ENCODE measurements at regions not wholly inside any gene's neighbourhood (a gene's known extent, or its start where the extent isn't known, plus 50 kb on each side); places are given as distances from the start of the nearest gene placed in this dataset.
"Not testable (repeated sequence)": the region's sequence is repeated elsewhere in the genome, so short reads cannot be mapped to it uniquely, and the experiment has no call there.

- Histone ChIP-seq H3K79me2 (ENCODE audit: control insufficient read depth, low read length) (no peaks in the 10 kb centered on the region), H3F3A (ENCODE audit: control insufficient read depth, insufficient read depth) (no peaks in the 10 kb centered on the region), H3K36me3 (ENCODE audit: control insufficient read depth, low read length) (no peaks in the 10 kb centered on the region), H3K4me1 (ENCODE audit: control insufficient read depth, low read length) (no peaks in the 10 kb centered on the region), H3K27me3 (ENCODE audit: control insufficient read depth, low read length) (no peaks in the 10 kb centered on the region), H3K9me2 (replicated peaks; ENCODE audit: control insufficient read depth, low read length) (no peaks in the 10 kb centered on the region), H3K4me2 (ENCODE audit: low read length) (no peak overlapping the region), H3K4me3 (ENCODE audit: low read length) (no peak overlapping the region), H3K27ac (ENCODE audit: low read depth, low read length) (no peak overlapping the region), H4K20me1 (ENCODE audit: control insufficient read depth, insufficient read depth, low read depth, low read length) (no peaks in the 10 kb centered on the region), H3K9me3 (ENCODE audit: control insufficient read depth, insufficient read depth, low read length) (peaks cover 3% of the 10 kb centered on the region; the same call in 1 of the 2 replicates)
- no peak for TF ChIP-seq CTCF (IDR thresholded peaks at IDR 0.05; ENCODE audit: low read depth, low read length, poor library complexity, severe bottlenecking)
- no peak for TF ChIP-seq EZH2phosphoT487 (IDR thresholded peaks at IDR 0.05; ENCODE audit: borderline replicate concordance, low read length)
Observed at GRCh38 chr13:64127856-64128255, 2712.2 kb upstream of the PCDH20 start.

- H3K9me3 ChIP-seq (ENCODE audit: control insufficient read depth, insufficient read depth, low read length) = peaks cover 3% of the 10 kb centered on the region; the same call in 1 of the 2 replicates
- H3K27ac ChIP-seq (ENCODE audit: low read depth, low read length) = no peak overlapping the region
- TF ChIP-seq EZH2phosphoT487 (IDR thresholded peaks at IDR 0.05; ENCODE audit: borderline replicate concordance, low read length) = no peak
- TF ChIP-seq CTCF (IDR thresholded peaks at IDR 0.05; ENCODE audit: low read depth, low read length, poor library complexity, severe bottlenecking) = no peak
- no peaks in the 10 kb centered on the region for H4K20me1 ChIP-seq (ENCODE audit: control insufficient read depth, insufficient read depth, low read depth, low read length)
- no peak overlapping the region for H3K4me2 ChIP-seq (ENCODE audit: low read length)
- no peaks in the 10 kb centered on the region for H3K9me2 ChIP-seq (replicated peaks; ENCODE audit: control insufficient read depth, low read length)
- no peaks in the 10 kb centered on the region for H3F3A ChIP-seq (ENCODE audit: control insufficient read depth, insufficient read depth)
- H3K79me2 ChIP-seq (ENCODE audit: control insufficient read depth, low read length) = no peaks in the 10 kb centered on the region
- H3K4me1 ChIP-seq (ENCODE audit: control insufficient read depth, low read length) = no peaks in the 10 kb centered on the region
- no peak overlapping the region for H3K4me3 ChIP-seq (ENCODE audit: low read length)
- H3K36me3 ChIP-seq (ENCODE audit: control insufficient read depth, low read length) = no peaks in the 10 kb centered on the region
- H3K27me3 ChIP-seq (ENCODE audit: control insufficient read depth, low read length) = no peaks in the 10 kb centered on the region
Observed at GRCh38 chr13:64127192-64127591, 2711.5 kb upstream of the PCDH20 start.

- H3K9me2 ChIP-seq (replicated peaks; ENCODE audit: control insufficient read depth, low read length); H3K36me3 ChIP-seq (ENCODE audit: control insufficient read depth, low read length); H3F3A ChIP-seq (ENCODE audit: control insufficient read depth, insufficient read depth); H3K79me2 ChIP-seq (ENCODE audit: control insufficient read depth, low read length); H3K27me3 ChIP-seq (ENCODE audit: control insufficient read depth, low read length); H3K4me1 ChIP-seq (ENCODE audit: control insufficient read depth, low read length); H3K4me2 ChIP-seq (ENCODE audit: low read length); H4K20me1 ChIP-seq (ENCODE audit: control insufficient read depth, insufficient read depth, low read depth, low read length); H3K27ac ChIP-seq (ENCODE audit: low read depth, low read length); H3K4me3 ChIP-seq (ENCODE audit: low read length); H3K9me3 ChIP-seq (ENCODE audit: control insufficient read depth, insufficient read depth, low read length): not testable (repeated sequence)
Observed at GRCh38 chr13:64121023-64121709, 2705.5 kb upstream of the PCDH20 start.

- H3K4me3 ChIP-seq (ENCODE audit: low read length) = no peak overlapping the region
- H3F3A ChIP-seq (ENCODE audit: control insufficient read depth, insufficient read depth) = no peaks in the 10 kb centered on the region
- TF ChIP-seq EZH2phosphoT487 (IDR thresholded peaks at IDR 0.05; ENCODE audit: borderline replicate concordance, low read length) = no peak
- TF ChIP-seq CTCF (IDR thresholded peaks at IDR 0.05; ENCODE audit: low read depth, low read length, poor library complexity, severe bottlenecking) = no peak
- no peaks in the 10 kb centered on the region for H3K9me3 ChIP-seq (ENCODE audit: control insufficient read depth, insufficient read depth, low read length)
- H3K36me3 ChIP-seq (ENCODE audit: control insufficient read depth, low read length) = no peaks in the 10 kb centered on the region
- no peaks in the 10 kb centered on the region for H3K27me3 ChIP-seq (ENCODE audit: control insufficient read depth, low read length)
- no peaks in the 10 kb centered on the region for H3K9me2 ChIP-seq (replicated peaks; ENCODE audit: control insufficient read depth, low read length)
- H3K4me2 ChIP-seq (ENCODE audit: low read length) = no peak overlapping the region
- no peaks in the 10 kb centered on the region for H3K79me2 ChIP-seq (ENCODE audit: control insufficient read depth, low read length)
- H3K27ac ChIP-seq (ENCODE audit: low read depth, low read length) = no peak overlapping the region
- H4K20me1 ChIP-seq (ENCODE audit: control insufficient read depth, insufficient read depth, low read depth, low read length) = no peaks in the 10 kb centered on the region
- no peaks in the 10 kb centered on the region for H3K4me1 ChIP-seq (ENCODE audit: control insufficient read depth, low read length)
Observed at GRCh38 chr13:64099994-64100393, 2684.3 kb upstream of the PCDH20 start.
